ENCODE measurements at regions not wholly inside any gene's neighbourhood (a gene's known extent, or its start where the extent isn't known, plus 50 kb on each side); places are given as distances from the start of the nearest gene placed in this dataset.

- TF ChIP-seq FOS (IDR thresholded peaks at IDR 0.05; ENCODE audit: low read depth, low read length) (no peak), MAZ (IDR thresholded peaks at IDR 0.05; ENCODE audit: borderline replicate concordance, low read depth, low read length) (no peak), CTCF (conservative IDR thresholded peaks at IDR 0.05; ENCODE audit: low read depth, low read length) (no peak), SMC3 (IDR thresholded peaks at IDR 0.05; ENCODE audit: low read depth, low read length) (no peak), USF2 (IDR thresholded peaks at IDR 0.05; ENCODE audit: low read depth, low read length) (no peak), POLR2A (IDR thresholded peaks at IDR 0.05; ENCODE audit: low read depth, low read length) (no peak), RCOR1 (IDR thresholded peaks at IDR 0.05; ENCODE audit: insufficient replicate concordance, low read length) (no peak), CHD1 (IDR thresholded peaks at IDR 0.05; ENCODE audit: low read depth, low read length) (no peak), CEBPB (IDR thresholded peaks at IDR 0.05; ENCODE audit: low read depth, low read length) (no peak), RAD21 (IDR thresholded peaks at IDR 0.05; ENCODE audit: low read length) (no peak)
These were observed 61.2 kb upstream of the INPP5A start for GRCh38 chr10:132476146-132477065.
